ENCODE measurements at regions not wholly inside any gene's neighbourhood (a gene's known extent, or its start where the extent isn't known, plus 50 kb on each side); places are given as distances from the start of the nearest gene placed in this dataset.

- TF ChIP-seq EZH2 (IDR thresholded peaks at IDR 0.05; ENCODE audit: borderline replicate concordance, low read depth, low read length, severe bottlenecking) = no peak
- TF ChIP-seq POLR2A (IDR thresholded peaks at IDR 0.05; ENCODE audit: low read depth, low read length) = no peak
- no peak for TF ChIP-seq CTCF (IDR thresholded peaks at IDR 0.05; ENCODE audit: extremely low read depth in 1 of 2, insufficient read depth in 1 of 2, low read depth in 1 of 2, low read length in 2 of 2)
Measured at GRCh38 chr9:12457237-12457636, 235.9 kb upstream of the TYRP1 start.
